Activated naive CD4-positive, alpha-beta T cell treated with anti-CD3 and anti-CD28 coated beads, Interleukin-2, amount 10 ng/mL, durations not matched to agents 7 days and 5 days (primary cell): ENCODE measurements at regions not wholly inside any gene's neighbourhood (a gene's known extent, or its start where the extent isn't known, plus 50 kb on each side); places are given as distances from the start of the nearest gene placed in this dataset.

Experiments used
- CTCF ChIA-PET: fragments of 350-600 bp; sonication (Branson Sonifier 250); formaldehyde crosslinking; loops from one replicate; lab custom pipeline; 2021; ENCODE audit warnings: antibody characterized with exemption; lab: Charles Lee
- DNase-seq: peaks from one replicate; pipeline ENCODE4 v3.0.0-alpha.2; 2020
- H3K27ac Mint-ChIP-seq: one replicate; pipeline ENCODE4 v1.8.0; 2021; ENCODE audit warnings: mild to moderate bottlenecking, moderate library complexity, mixed read lengths
- H3K27me3 Mint-ChIP-seq: one replicate; pipeline ENCODE4 v1.8.0; 2021; ENCODE audit warnings: mild to moderate bottlenecking, mixed read lengths
- H3K36me3 Mint-ChIP-seq: one replicate; pipeline ENCODE4 v1.8.0; 2021; ENCODE audit warnings: mixed read lengths
- H3K4me1 Mint-ChIP-seq: one replicate; pipeline ENCODE4 v1.8.0; 2021; ENCODE audit warnings: mixed read lengths
- H3K4me3 Mint-ChIP-seq: one replicate; pipeline ENCODE4 v1.8.0; 2021; ENCODE audit warnings: mild to moderate bottlenecking, moderate library complexity, mixed read lengths
- H3K9me3 Mint-ChIP-seq: one replicate; pipeline ENCODE4 v1.8.0; 2021; ENCODE audit warnings: mixed read lengths

DNA sequence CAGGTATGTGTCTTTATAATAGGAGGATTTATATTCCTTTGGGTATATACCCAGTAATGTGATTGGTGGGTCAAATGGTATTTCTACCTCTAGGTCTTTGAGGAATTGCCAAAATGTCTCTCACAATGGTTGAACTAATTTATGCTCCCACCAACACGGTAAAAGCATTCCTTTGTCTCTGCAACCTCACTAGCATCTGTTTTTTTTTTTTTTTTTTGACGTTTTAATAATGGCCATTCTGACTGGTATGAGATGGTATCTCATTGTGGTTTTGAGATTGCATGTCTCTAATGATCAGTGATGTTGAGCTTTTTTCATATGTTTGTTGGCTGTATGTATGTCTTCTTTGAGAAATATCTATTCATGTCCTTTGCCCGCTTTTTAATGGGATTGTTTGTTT lies 144.9 kb upstream of the RGS17 start:
- H3K4me1 Mint-ChIP-seq: no peaks in the 10 kb centered on the region

DNA sequence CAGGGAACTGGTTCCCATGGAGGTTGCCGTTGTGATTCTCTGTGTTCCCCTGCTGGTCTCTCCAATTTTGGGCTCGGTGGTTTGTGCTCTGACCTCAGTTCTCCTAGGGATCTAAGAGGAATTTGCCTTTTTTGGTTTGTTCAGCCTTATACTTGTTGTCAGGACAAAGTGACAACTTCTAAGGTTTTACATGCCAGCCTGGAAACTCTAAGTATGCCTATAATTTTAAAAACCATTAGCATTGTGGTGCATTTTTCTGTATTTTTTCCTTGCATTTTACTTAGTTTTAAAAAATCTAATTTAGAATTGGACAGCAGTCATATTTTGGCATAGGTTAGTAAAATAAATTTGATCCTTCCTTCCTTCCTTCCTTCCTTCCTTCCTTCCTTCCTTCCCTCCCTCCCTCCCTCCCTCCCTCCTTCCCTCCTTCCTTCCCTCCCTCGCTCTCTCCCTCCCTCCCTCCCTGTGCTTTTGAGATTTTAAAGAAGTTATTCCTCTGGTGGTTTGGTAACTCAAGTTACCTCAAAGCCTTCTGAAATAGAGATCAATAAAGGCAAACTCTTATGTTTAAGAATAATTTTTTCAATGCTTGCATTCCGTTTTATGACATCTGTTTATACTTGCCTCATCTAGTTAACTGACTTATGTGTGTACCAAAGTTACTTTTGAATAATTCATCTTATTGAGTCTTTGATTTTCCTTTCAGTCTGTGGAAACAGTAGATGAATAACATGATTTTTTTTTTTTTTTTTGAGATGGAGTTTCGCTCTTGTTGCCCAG lies 141.3 kb upstream of the RGS17 start:
- Mint-ChIP-seq H3K36me3 (no peaks in the 10 kb centered on the region), H3K4me3 (no peak overlapping the region), H3K27me3 (no peaks in the 10 kb centered on the region), H3K4me1 (no peaks in the 10 kb centered on the region), H3K9me3 (no peaks in the 10 kb centered on the region), H3K27ac (no peak overlapping the region)
- no peak for DNase-seq
- CTCF ChIA-PET: no interaction called here

More for the DNA sequence above, 144.9 kb upstream of the RGS17 start:
- CTCF ChIA-PET: no interaction called here
- no peaks in the 10 kb centered on the region for H3K9me3 Mint-ChIP-seq
- H3K36me3 Mint-ChIP-seq: no peaks in the 10 kb centered on the region
- H3K4me3 Mint-ChIP-seq: no peak overlapping the region
- no peak for DNase-seq
- no peaks in the 10 kb centered on the region for H3K27me3 Mint-ChIP-seq
- no peak overlapping the region for H3K27ac Mint-ChIP-seq

DNA sequence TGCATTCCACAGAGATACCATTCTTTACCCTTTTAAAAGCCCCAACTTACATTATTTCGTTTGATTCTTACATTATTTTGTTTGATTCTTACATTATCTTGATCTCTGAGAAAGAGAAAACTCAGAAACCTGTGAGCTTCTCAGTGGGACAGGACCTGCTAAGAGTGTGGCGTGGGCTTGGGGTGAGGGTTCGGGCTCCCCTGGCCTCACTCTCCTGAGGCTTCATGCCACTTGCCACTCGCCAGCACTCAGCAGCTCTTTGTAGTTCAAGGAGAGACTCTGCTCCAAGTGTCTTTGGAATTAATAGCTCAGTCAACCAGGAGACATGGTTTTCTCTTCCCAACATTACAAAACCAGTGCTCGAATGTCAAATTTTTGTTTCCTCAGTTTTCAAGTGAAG lies 132.4 kb upstream of the RGS17 start:
- CTCF ChIA-PET: no interaction called here
- H3K27me3 Mint-ChIP-seq: no peaks in the 10 kb centered on the region

DNA sequence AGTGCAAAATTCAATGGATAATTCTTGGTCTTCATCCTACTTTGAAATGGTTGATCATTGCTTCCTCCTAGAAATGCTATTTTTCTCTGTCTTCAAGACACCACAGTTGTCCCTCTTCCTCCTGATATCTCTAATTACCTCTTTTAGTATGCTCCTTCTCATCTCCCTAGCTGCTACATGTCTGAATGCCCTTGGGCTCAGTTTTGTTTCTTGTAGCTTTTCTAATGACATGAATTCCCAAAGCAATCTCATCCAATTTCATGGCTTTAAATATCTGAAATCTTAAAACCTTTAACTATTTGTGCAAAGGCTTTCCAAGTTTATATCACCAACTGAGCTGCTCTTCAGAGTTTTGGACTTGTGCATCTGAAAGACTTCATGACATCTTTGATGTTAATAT lies 120.2 kb upstream of the RGS17 start:
- no peak for DNase-seq
- Mint-ChIP-seq H3K4me1 (no peaks in the 10 kb centered on the region), H3K4me3 (no peak overlapping the region), H3K27ac (no peak overlapping the region), H3K9me3 (no peaks in the 10 kb centered on the region), H3K36me3 (no peaks in the 10 kb centered on the region), H3K27me3 (no peaks in the 10 kb centered on the region)
- CTCF ChIA-PET: no interaction called here

More for the DNA sequence above, 132.4 kb upstream of the RGS17 start:
- Mint-ChIP-seq H3K27ac (no peak overlapping the region), H3K36me3 (no peaks in the 10 kb centered on the region), H3K4me3 (no peak overlapping the region), H3K9me3 (no peaks in the 10 kb centered on the region), H3K4me1 (no peaks in the 10 kb centered on the region)
- DNase-seq: no peak

DNA sequence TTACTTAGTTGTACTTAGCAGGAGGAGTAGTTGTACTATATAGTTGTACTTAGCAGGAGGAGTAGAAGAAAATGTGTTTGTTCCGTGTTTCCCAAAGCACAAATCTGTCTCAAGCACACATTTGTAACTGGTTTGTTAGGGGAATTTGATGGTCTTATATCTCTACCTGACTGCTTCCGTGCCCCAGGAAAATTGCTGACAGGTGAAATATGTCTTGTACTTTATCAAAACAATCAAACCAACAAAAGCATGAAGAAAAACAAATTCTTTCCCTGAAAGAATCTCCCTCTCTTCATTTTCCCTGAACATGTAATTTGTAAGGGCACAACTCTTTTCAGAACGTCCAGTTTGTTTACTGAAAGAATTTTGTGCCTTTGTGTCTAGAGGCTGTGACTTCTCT lies 106.6 kb upstream of the RGS17 start:
- Mint-ChIP-seq H3K27me3 (no peaks in the 10 kb centered on the region), H3K36me3 (no peaks in the 10 kb centered on the region), H3K27ac (no peak overlapping the region), H3K9me3 (no peaks in the 10 kb centered on the region), H3K4me3 (no peak overlapping the region), H3K4me1 (no peaks in the 10 kb centered on the region)
- CTCF ChIA-PET: no interaction called here
- no peak for DNase-seq

DNA sequence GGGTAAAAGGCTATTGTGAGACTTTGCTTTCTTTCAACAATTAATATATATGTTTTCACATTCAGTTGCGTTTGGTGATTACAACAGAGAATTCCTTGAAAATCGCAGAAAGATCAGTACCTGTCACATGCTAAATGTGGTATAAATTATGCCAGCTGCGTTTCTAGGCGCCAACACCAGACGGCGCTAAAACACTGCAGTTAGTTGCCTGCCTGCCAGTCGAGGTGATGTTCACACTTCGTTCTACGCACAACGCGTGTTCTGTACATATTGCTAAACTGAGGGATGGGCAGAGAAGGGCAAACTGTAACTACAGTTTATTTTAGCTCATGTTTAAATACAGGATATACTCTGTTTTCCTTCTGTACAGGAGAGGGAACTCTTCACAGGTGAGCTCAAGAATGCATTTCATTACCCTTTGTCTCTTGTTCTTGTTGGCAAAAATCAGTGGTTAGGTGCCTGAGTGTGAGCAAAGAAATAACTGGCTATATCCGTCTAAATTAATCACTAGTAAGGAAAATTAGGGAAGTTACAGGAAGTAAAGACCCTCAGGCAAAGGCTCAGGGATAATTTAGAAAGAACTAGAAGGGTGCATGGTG lies 100.1 kb upstream of the RGS17 start:
- Mint-ChIP-seq H3K4me1 (no peaks in the 10 kb centered on the region), H3K27me3 (no peaks in the 10 kb centered on the region), H3K4me3 (no peak overlapping the region), H3K9me3 (no peaks in the 10 kb centered on the region), H3K36me3 (no peaks in the 10 kb centered on the region), H3K27ac (no peak overlapping the region)
- peak; percentile 54 for DNase-seq
- CTCF ChIA-PET: interaction anchor here (0.8 to 2.8 kb wide), 10 partner anchors 12 to 717 kb away, joined by 3 to 16 read pairs (median 4); no protein-coding TSS in a partner anchor

DNA sequence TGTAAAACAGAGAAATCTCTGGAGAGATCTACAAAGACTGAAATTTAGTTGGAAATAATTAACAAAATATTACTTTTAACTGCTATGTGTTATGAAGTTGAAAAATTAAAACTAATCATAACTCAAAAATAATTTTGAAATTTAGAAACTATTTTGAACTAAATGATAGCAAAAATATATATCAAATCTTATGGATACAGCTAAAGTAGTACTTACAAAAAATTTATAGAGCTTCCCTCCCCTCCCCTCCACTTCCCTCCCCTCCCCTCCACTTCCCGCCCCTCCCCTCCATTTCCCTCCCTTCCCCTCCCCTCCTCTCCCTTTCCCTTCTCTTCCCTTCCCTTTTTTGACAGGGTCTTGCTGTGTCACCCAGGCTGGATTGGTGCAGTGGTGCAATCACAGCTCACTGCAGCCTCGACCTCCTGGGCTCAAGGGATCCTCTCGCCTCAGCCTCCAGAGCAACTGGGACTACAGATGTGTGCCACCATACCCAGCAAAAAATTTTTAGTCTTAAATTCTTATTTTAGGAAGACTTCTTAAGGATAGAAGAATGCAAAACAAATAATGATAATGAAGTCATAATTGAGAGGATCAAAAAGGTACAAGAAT lies 87.2 kb upstream of the RGS17 start:
- Mint-ChIP-seq H3K27ac (no peak overlapping the region), H3K4me3 (no peak overlapping the region), H3K4me1 (no peaks in the 10 kb centered on the region), H3K27me3 (peaks cover 8% of the 10 kb centered on the region), H3K36me3 (no peaks in the 10 kb centered on the region), H3K9me3 (no peaks in the 10 kb centered on the region)
- CTCF ChIA-PET: interaction anchor here (1.1 kb wide), 1 partner anchor 84 kb away, joined by 3 read pairs; no protein-coding TSS in a partner anchor
- DNase-seq: no peak

DNA sequence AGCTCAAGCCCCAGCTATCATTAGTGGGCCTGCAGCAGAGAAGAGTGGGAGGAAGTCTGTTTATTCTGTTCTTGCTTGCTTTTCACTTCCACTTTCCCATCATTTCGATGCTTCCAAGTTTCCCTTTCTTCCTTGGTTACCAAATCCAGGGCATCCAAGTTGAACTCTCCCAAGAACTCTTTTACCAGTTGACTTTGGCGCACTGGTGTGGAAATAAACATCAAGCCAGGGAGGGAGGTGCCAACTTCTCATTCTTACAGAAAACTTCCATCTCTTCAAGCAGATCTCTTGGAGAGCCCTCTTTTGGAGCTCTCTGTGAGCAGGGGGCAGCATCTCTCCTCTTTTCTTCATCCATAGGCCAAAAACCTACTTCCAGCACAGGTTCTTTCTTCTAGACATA lies 85.7 kb upstream of the RGS17 start:
- H3K4me3 Mint-ChIP-seq: no peak overlapping the region
- H3K27me3 Mint-ChIP-seq: peaks cover 8% of the 10 kb centered on the region
- no peaks in the 10 kb centered on the region for H3K9me3 Mint-ChIP-seq
- DNase-seq: no peak
- H3K27ac Mint-ChIP-seq: no peak overlapping the region
- no peaks in the 10 kb centered on the region for H3K36me3 Mint-ChIP-seq
- CTCF ChIA-PET: interaction anchor here (1.1 kb wide), 1 partner anchor 82 kb away, joined by 3 read pairs; no protein-coding TSS in a partner anchor
- no peaks in the 10 kb centered on the region for H3K4me1 Mint-ChIP-seq

DNA sequence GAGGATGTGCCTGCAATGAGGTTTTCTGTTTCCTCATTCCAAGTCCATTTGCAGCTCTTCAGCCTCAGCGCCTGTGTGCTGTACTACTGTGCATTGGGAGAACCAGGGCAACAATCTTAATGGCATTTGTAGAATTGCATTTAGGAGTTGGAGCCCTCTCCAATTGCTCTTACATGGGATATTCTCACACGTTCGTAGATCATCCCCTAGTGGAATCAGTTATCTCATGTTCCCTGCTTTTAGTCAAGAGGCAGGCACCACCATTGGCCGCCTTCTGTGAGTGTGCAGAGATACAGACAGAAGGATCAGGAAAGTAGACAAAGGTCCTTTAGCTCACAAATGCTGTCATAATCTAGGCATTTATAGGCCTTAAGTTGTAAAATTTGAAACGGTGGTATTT lies 84.2 kb upstream of the RGS17 start:
- H3K27ac Mint-ChIP-seq: no peak overlapping the region
- peaks cover 4% of the 10 kb centered on the region for H3K4me1 Mint-ChIP-seq
- CTCF ChIA-PET: no interaction called here
- DNase-seq: no peak
- no peaks in the 10 kb centered on the region for H3K9me3 Mint-ChIP-seq
- peaks cover 8% of the 10 kb centered on the region for H3K27me3 Mint-ChIP-seq
- H3K4me3 Mint-ChIP-seq: no peak overlapping the region
- H3K36me3 Mint-ChIP-seq: no peaks in the 10 kb centered on the region

DNA sequence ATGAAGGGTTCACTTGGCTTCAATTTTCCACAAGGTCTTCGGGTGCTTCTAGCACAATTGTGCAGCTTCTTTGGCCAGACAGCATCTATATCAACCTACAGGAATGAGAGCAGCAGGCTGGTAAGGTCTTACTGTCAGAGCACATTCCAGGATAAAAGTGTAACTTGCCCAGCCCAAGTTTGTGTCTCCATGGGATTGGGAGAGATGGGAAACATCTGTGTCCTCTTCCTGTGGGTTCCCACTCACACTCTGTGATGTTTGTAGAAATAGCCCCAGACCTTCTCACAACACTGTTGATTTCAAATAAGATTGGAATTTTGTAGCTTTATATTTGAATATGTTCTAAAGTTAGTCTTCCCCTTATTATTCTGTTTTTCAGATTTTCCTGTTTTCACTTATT lies 83.4 kb upstream of the RGS17 start:
- peaks cover 8% of the 10 kb centered on the region for H3K27me3 Mint-ChIP-seq
- no peaks in the 10 kb centered on the region for H3K36me3 Mint-ChIP-seq
- H3K4me1 Mint-ChIP-seq: peaks cover 10% of the 10 kb centered on the region
- no peak overlapping the region for H3K4me3 Mint-ChIP-seq
- H3K9me3 Mint-ChIP-seq: no peaks in the 10 kb centered on the region
- DNase-seq: no peak
- H3K27ac Mint-ChIP-seq: no peak overlapping the region
- CTCF ChIA-PET: no interaction called here

DNA sequence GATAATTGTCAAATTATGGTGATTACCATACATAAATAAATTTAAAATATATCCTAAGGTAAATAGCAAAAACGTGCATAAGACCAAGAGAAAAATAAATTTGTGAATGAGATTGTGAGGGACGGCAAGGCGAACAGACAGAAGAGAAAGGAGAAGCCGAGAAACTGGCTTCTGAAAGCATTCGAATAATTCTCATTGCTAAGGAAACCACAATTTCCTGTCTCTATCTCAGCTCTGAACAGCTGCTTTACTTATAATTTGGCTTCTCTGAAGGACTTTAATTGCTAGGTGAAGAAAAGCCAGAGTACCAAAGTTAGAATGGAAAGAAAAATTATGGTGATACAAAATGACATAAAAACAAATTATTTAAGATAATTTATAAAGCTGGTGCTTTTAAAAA lies 79.0 kb upstream of the RGS17 start:
- no peaks in the 10 kb centered on the region for H3K36me3 Mint-ChIP-seq
- H3K9me3 Mint-ChIP-seq: no peaks in the 10 kb centered on the region
- H3K4me3 Mint-ChIP-seq: no peak overlapping the region
- H3K27me3 Mint-ChIP-seq: peaks cover 4% of the 10 kb centered on the region
- H3K27ac Mint-ChIP-seq: no peak overlapping the region
- peaks cover 10% of the 10 kb centered on the region for H3K4me1 Mint-ChIP-seq
- DNase-seq: no peak
- CTCF ChIA-PET: no interaction called here

DNA sequence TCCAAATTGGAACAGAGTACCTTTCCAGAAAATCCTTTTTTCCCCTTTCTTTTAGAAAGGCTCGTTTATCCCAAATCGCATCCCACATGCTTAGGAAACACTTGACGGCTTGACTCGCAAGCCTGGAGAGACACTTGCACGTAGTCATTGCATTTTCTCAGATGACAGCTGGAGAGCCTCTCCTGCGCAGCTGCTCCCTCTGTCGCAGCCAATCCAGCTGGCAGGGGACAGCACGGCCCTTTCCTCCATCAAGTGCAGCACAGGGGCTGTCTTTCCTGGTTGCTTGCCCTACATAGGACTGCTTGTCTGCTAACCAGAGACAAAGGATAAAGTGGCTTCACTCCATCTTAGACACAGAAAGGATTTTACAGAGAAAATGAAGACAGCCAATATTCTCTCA lies 77.6 kb upstream of the RGS17 start:
- Mint-ChIP-seq H3K27ac (no peak overlapping the region), H3K9me3 (no peaks in the 10 kb centered on the region), H3K27me3 (no peaks in the 10 kb centered on the region), H3K4me3 (no peak overlapping the region), H3K36me3 (no peaks in the 10 kb centered on the region), H3K4me1 (peaks cover 10% of the 10 kb centered on the region)
- no peak for DNase-seq
- CTCF ChIA-PET: no interaction called here

DNA sequence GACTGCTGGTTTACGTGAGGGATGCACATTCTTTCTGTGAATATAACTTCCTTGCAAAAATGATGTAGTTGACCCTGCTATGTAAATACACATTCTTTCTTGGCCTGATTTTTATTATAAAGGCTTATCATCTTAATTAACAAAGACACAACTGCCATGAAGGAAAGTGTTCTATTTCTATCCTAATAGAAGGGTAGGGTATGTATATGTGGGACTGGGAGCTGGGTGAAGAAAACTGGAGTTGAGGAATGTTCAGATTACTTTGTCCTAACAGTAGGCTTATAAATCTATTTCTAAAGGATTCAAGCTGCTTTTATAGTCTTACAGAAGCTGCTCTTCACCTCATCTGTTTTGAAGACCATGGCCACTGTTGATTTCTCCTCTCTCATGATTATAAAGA lies 76.5 kb upstream of the RGS17 start:
- no peaks in the 10 kb centered on the region for H3K36me3 Mint-ChIP-seq
- CTCF ChIA-PET: no interaction called here
- H3K4me3 Mint-ChIP-seq: no peak overlapping the region
- no peaks in the 10 kb centered on the region for H3K9me3 Mint-ChIP-seq
- H3K4me1 Mint-ChIP-seq: peaks cover 10% of the 10 kb centered on the region
- H3K27ac Mint-ChIP-seq: no peak overlapping the region
- no peak for DNase-seq
- H3K27me3 Mint-ChIP-seq: no peaks in the 10 kb centered on the region

DNA sequence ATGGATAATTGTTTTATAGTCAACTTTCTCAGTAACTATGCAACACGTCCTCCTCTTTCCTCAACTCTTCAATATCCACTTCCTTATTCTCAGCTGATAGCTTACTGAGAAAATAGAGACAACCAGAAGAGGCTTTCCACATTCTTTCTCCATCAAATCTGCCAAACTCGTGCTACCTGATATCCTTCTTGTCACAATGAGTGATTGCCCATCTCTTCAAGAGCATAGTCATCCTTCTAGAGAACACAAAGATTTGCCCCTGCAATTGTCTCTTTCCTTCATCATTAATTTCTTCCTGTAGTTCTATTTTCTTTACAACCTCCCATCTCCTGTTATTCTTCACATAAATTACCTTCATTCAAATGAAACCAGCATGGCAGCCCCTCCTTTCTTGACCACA lies 75.9 kb upstream of the RGS17 start:
- Mint-ChIP-seq H3K27ac (no peak overlapping the region), H3K9me3 (no peaks in the 10 kb centered on the region), H3K4me3 (no peak overlapping the region), H3K27me3 (no peaks in the 10 kb centered on the region), H3K4me1 (peaks cover 10% of the 10 kb centered on the region), H3K36me3 (no peaks in the 10 kb centered on the region)
- no peak for DNase-seq
- CTCF ChIA-PET: interaction anchor here (1.0 kb wide), 1 partner anchor 25 kb away, joined by 3 read pairs; no protein-coding TSS in a partner anchor
